DND-41 (cell line): ENCODE measurements at regions not wholly inside any gene's neighbourhood (a gene's known extent, or its start where the extent isn't known, plus 50 kb on each side); places are given as distances from the start of the nearest gene placed in this dataset.

ENCODE experiments used
- ATAC-seq: fragments of 200-7000 bp; cut with Tn5 transposase; 3 replicates; pipeline ENCODE4 v1.9.1; 2021; ENCODE audit warnings: low read depth; ENCODE audit not compliant: insufficient read depth
- DNase-seq: peaks from one replicate; pipeline ENCODE4 v3.0.0-alpha.2; 2020
- H2AFZ ChIP-seq: 2 replicates; pipeline ENCODE4 v1.6.0; 2012; ENCODE audit warnings: low read depth, low read length
- H3K27ac ChIP-seq: 2 replicates; pipeline ENCODE4 v1.5.1; 2012; ENCODE audit warnings: low read length, inconsistent platforms
- H3K27me3 ChIP-seq: fragments of 200-600 bp; sonication (generic); 2 replicates; pipeline ENCODE4 v1.6.0; 2012; ENCODE audit warnings: low read length, mild to moderate bottlenecking, inconsistent platforms; ENCODE audit not compliant: insufficient read depth, poor library complexity
- H3K36me3 ChIP-seq: 2 replicates; pipeline ENCODE4 v1.5.1; 2012; ENCODE audit warnings: low read length, inconsistent platforms; ENCODE audit not compliant: insufficient read depth
- H3K4me1 ChIP-seq: 2 replicates; pipeline ENCODE4 v1.5.1; 2012; ENCODE audit warnings: mild to moderate bottlenecking, low read length; ENCODE audit not compliant: insufficient read depth
- H3K4me2 ChIP-seq: 2 replicates; pipeline ENCODE4 v1.6.0; 2012; ENCODE audit warnings: mild to moderate bottlenecking, moderate library complexity, low read length, inconsistent platforms; ENCODE audit not compliant: insufficient read depth
- H3K4me3 ChIP-seq, 2 experiments: fragments of 200-600 bp in 1 of 2; shearing (Covaris generic) in 1 of 2; 2 replicates each; pipeline ENCODE4 v1.5.1; 2012 to 2016; ENCODE audit warnings: inconsistent platforms in 2 of 2, low read length in 2 of 2, mild to moderate bottlenecking in 2 of 2, low read depth in 1 of 2, moderate library complexity in 1 of 2
- H3K79me2 ChIP-seq: 2 replicates; pipeline ENCODE4 v1.6.0; 2012; ENCODE audit warnings: low read length, inconsistent platforms; ENCODE audit not compliant: insufficient read depth
- H3K9ac ChIP-seq: 2 replicates; pipeline ENCODE4 v1.6.0; 2012; ENCODE audit warnings: low read depth, mild to moderate bottlenecking, inconsistent platforms, low read length, moderate library complexity
- H3K9me3 ChIP-seq: 2 replicates; pipeline ENCODE4 v1.5.1; 2012; ENCODE audit warnings: low read length, moderate library complexity, mild to moderate bottlenecking, inconsistent platforms; ENCODE audit not compliant: insufficient read depth, severe bottlenecking
- H4K20me1 ChIP-seq: 2 replicates; pipeline ENCODE4 v1.6.0; 2012; ENCODE audit warnings: low read length; ENCODE audit not compliant: insufficient read depth
- EZH2 ChIP-seq: IDR thresholded peaks from 3 replicates; pipeline ENCODE4 v1.6.1; 2012; ENCODE audit warnings: borderline replicate concordance, low read depth, mild to moderate bottlenecking, moderate library complexity, low read length, inconsistent platforms; ENCODE audit not compliant: severe bottlenecking
- TF ChIP-seq, protein P1 (sequence below): IDR thresholded peaks from 2 replicates; pipeline ENCODE4 v1.5.1; 2012; ENCODE audit warnings: borderline replicate concordance, low read length, moderate library complexity, mild to moderate bottlenecking; ENCODE audit not compliant: poor library complexity, severe bottlenecking; ENCODE audit errors: extremely low read depth

DNA sequence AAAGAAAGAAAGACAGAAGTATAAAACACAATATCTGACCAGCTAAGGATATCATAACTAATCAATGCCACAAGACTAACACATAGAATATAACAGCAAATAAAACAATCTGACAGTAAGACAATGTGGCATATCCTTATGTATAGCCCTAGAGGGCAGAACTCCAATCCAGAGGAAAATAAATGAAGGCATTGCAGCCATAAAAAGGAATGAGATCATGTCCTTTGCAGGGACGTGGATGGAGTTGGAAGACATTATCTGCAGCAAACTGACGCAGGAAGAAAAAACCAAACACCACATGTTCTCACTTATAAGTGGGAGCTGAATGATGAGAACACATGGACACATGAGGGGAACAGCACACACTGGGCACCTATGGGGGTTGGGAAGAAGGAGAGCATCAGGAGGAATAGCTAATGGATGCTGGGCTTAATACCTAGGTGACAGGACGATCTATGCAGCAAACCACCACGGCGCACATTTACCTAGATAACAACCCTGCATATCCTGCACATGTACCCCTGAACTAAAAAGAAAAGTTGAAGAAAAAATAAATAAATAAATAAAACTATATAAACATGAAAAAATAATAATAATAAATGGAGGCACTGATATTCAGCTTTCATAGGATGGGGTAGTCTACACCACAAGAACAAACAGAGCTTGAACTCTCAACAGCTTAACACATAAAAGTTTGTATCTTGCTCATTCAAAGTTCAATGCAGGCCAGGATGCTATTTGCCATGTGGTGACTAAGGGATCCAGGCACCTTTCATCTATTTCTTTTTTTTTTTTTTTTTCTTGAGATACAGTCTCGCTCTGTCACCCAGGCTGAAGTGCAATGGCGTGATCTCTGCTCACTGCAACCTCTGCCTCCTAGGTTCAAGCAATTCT is 66.1 kb upstream of the KAT6B start:
- Histone ChIP-seq H3K36me3 (no peaks in the 10 kb centered on the region), H3K27ac (no peak overlapping the region), H3K4me2 (no peak overlapping the region), H3K4me1 (peaks cover 1% of the 10 kb centered on the region; the same call in 1 of the 2 replicates), H3K79me2 (no peaks in the 10 kb centered on the region), H3K27me3 (no peaks in the 10 kb centered on the region), H3K4me3 (no peak overlapping the region), H4K20me1 (no peaks in the 10 kb centered on the region), H3K9ac (no peak overlapping the region), H3K9me3 (no peaks in the 10 kb centered on the region), H2AFZ (no peak overlapping the region)
- no peak for DNase-seq
- TF ChIP-seq, protein P1, sequence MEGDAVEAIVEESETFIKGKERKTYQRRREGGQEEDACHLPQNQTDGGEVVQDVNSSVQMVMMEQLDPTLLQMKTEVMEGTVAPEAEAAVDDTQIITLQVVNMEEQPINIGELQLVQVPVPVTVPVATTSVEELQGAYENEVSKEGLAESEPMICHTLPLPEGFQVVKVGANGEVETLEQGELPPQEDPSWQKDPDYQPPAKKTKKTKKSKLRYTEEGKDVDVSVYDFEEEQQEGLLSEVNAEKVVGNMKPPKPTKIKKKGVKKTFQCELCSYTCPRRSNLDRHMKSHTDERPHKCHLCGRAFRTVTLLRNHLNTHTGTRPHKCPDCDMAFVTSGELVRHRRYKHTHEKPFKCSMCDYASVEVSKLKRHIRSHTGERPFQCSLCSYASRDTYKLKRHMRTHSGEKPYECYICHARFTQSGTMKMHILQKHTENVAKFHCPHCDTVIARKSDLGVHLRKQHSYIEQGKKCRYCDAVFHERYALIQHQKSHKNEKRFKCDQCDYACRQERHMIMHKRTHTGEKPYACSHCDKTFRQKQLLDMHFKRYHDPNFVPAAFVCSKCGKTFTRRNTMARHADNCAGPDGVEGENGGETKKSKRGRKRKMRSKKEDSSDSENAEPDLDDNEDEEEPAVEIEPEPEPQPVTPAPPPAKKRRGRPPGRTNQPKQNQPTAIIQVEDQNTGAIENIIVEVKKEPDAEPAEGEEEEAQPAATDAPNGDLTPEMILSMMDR, result no peak
- no peak for TF ChIP-seq EZH2
- ATAC-seq, result no peak

DNA sequence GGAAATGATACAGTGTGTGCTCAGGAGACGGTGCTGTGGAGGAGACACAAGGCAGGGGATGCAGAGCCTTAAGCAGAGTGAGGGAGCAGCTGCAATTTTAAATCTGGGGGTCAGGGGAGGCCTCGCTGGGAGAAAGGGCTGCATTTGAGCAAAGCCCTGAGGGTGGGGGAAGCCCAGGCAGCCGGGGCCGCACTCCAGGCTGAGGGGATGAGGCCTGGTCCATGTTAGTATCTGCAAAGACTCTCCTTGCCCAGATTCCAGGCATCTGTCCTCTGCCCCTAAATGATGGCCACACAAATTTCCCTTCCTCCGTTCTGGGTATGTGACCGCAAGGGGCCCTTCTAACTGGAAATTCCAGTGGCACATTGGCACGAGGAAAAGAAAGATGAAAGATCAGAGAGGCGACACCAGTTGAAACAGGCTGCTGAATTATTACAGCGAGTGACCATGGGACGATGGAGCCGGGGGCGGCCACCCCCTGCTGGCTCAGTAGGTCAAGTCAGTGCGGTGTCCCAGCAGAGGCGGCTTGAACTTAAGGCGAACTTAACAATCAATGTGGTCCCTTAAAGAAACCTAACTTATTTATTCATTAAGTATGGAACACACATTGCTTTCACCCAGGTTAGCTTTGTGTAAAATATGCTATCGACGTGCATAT is 62.3 kb upstream of the KAT6B start:
- H3K79me2 ChIP-seq, result no peaks in the 10 kb centered on the region

DNA sequence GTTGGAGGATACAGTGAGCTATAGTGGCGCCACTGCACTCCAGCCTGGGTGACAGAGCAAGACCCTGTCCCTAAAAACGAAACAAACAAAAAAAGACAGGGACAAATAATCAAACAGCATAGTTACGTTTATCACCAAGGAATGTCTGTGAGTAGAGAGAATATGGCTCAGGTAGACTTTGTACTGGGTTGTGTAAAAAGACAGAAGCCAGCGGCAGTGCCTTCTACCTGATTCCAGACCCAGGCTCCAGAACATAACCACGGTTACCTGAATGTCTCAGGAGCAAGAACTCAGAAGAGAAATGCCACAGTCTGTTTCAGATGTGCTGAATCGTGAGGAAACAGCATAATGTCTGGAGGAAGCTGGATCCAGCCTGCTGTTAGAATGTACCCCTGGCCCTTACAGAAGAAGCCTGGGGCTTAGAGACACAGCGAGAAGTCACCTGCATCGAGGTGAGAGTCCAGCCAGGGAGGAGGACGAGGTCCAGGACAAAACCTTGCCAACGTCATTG is 60.9 kb upstream of the KAT6B start:
- Histone ChIP-seq H3K79me2 (no peaks in the 10 kb centered on the region), H3K36me3 (no peaks in the 10 kb centered on the region), H3K4me2 (no peak overlapping the region), H3K27me3 (no peaks in the 10 kb centered on the region), H4K20me1 (no peaks in the 10 kb centered on the region), H3K9ac (no peak overlapping the region), H2AFZ (no peak overlapping the region), H3K4me1 (no peaks in the 10 kb centered on the region), H3K27ac (no peak overlapping the region), H3K4me3 (no peak overlapping the region), H3K9me3 (no peaks in the 10 kb centered on the region)
- ATAC-seq (no peak), DNase-seq (no peak)
- no peak for TF ChIP-seq EZH2
- TF ChIP-seq, protein P1, result no peak

More for the DNA sequence above, 62.3 kb upstream of the KAT6B start:
- Histone ChIP-seq H3K4me2 (no peak overlapping the region), H3K36me3 (no peaks in the 10 kb centered on the region), H3K27me3 (no peaks in the 10 kb centered on the region), H3K9ac (no peak overlapping the region), H3K4me1 (no peaks in the 10 kb centered on the region), H3K4me3 (no peak overlapping the region), H3K9me3 (no peaks in the 10 kb centered on the region), H2AFZ (no peak overlapping the region), H4K20me1 (no peaks in the 10 kb centered on the region), H3K27ac (no peak overlapping the region)
- no peak for DNase-seq
- no peak for ATAC-seq
- TF ChIP-seq, protein P1, result no peak
- TF ChIP-seq EZH2, result no peak
